ENCODE measurements at regions not wholly inside any gene's neighbourhood (a gene's known extent, or its start where the extent isn't known, plus 50 kb on each side); places are given as distances from the start of the nearest gene placed in this dataset.

DNA sequence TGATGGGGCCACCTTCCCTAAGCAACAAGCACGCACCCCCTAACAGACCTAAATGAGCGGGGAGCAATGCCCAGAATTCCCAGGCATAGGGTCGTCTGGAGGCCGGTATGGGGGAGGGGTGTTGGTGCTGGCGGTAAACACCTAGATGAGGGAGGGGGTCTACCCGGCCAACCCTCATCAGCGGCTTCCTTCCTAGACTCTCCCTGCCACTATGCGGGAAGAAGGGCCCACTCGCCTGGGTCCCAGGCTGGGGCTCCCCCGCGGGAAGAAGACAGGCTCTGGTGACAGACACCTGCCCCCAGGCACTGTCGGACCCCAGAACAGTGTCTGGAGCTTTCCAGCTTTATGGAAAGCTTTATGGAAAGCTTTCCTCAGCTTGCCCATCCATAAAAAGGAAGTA is 519.0 kb upstream of the SEMA6A start:
- H3K9ac ChIP-seq (ENCODE audit: low read length): no peak overlapping the region
- no peaks in the 10 kb centered on the region for H3K27me3 ChIP-seq (ENCODE audit: low read depth, low read length)
- H3K4me3 ChIP-seq (ENCODE audit: low read length): no peak overlapping the region
- H3K79me2 ChIP-seq (ENCODE audit: low read length): no peaks in the 10 kb centered on the region
- no peaks in the 10 kb centered on the region for H3K36me3 ChIP-seq (replicated peaks; ENCODE audit: low read depth, low read length)
- TF ChIP-seq EZH2phosphoT487 (IDR thresholded peaks at IDR 0.05; ENCODE audit: low read depth): no peak
- TF ChIP-seq, protein P1, sequence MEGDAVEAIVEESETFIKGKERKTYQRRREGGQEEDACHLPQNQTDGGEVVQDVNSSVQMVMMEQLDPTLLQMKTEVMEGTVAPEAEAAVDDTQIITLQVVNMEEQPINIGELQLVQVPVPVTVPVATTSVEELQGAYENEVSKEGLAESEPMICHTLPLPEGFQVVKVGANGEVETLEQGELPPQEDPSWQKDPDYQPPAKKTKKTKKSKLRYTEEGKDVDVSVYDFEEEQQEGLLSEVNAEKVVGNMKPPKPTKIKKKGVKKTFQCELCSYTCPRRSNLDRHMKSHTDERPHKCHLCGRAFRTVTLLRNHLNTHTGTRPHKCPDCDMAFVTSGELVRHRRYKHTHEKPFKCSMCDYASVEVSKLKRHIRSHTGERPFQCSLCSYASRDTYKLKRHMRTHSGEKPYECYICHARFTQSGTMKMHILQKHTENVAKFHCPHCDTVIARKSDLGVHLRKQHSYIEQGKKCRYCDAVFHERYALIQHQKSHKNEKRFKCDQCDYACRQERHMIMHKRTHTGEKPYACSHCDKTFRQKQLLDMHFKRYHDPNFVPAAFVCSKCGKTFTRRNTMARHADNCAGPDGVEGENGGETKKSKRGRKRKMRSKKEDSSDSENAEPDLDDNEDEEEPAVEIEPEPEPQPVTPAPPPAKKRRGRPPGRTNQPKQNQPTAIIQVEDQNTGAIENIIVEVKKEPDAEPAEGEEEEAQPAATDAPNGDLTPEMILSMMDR (IDR thresholded peaks at IDR 0.05; ENCODE audit: low read depth, low read length): no peak
- no peaks in the 10 kb centered on the region for H3K4me1 ChIP-seq (ENCODE audit: low read length)
- no peaks in the 10 kb centered on the region for H4K20me1 ChIP-seq (ENCODE audit: insufficient read depth, low read length)
- H3K9me3 ChIP-seq (ENCODE audit: insufficient read depth, low read length): no peaks in the 10 kb centered on the region
- no peak overlapping the region for H2AFZ ChIP-seq (ENCODE audit: low read depth, low read length)
- no peak overlapping the region for H3K27ac ChIP-seq (ENCODE audit: low read length)
- no peak overlapping the region for H3K4me2 ChIP-seq (ENCODE audit: low read length)

GRCh38 chr5:117089001-117089400 is 514.4 kb upstream of the SEMA6A start:
- H4K20me1 ChIP-seq (ENCODE audit: insufficient read depth, low read length): no peaks in the 10 kb centered on the region
- H3K4me1 ChIP-seq (ENCODE audit: low read length): no peaks in the 10 kb centered on the region
- no peaks in the 10 kb centered on the region for H3K27me3 ChIP-seq (ENCODE audit: low read depth, low read length)
- H3K27ac ChIP-seq (ENCODE audit: low read length): no peak overlapping the region
- H3K9ac ChIP-seq (ENCODE audit: low read length): no peak overlapping the region
- no peak overlapping the region for H3K4me3 ChIP-seq (ENCODE audit: low read length)
- no peaks in the 10 kb centered on the region for H3K9me3 ChIP-seq (ENCODE audit: insufficient read depth, low read length)
- no peaks in the 10 kb centered on the region for H3K36me3 ChIP-seq (replicated peaks; ENCODE audit: low read depth, low read length)
- no peak overlapping the region for H2AFZ ChIP-seq (ENCODE audit: low read depth, low read length)
- H3K4me2 ChIP-seq (ENCODE audit: low read length): no peak overlapping the region
- TF ChIP-seq, protein P1 (IDR thresholded peaks at IDR 0.05; ENCODE audit: low read depth, low read length): no peak
- no peak for TF ChIP-seq EZH2phosphoT487 (IDR thresholded peaks at IDR 0.05; ENCODE audit: low read depth)
- no peaks in the 10 kb centered on the region for H3K79me2 ChIP-seq (ENCODE audit: low read length)

DNA sequence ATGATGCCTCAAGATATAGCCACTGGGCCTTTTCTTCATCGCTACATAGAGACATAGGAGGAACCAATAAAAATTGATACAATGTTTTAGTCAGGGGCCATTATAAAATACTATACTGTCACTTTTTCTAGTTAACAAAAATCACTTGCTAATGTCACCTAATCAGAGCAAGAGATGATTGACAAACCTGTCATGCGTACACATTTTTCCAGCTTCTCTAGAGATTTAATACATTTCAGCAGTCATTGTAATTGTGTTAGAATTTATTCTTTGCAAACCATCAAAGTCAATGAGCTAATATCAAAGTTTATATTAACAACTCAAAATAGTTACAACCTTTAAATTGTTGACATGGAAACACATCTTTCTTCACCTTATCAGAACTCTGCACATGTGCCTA is 513.6 kb upstream of the SEMA6A start:
- H3K79me2 ChIP-seq (ENCODE audit: low read length): no peaks in the 10 kb centered on the region
- H3K36me3 ChIP-seq (replicated peaks; ENCODE audit: low read depth, low read length): no peaks in the 10 kb centered on the region
- no peaks in the 10 kb centered on the region for H3K27me3 ChIP-seq (ENCODE audit: low read depth, low read length)
- H3K4me3 ChIP-seq (ENCODE audit: low read length): no peak overlapping the region
- no peaks in the 10 kb centered on the region for H4K20me1 ChIP-seq (ENCODE audit: insufficient read depth, low read length)
- no peak overlapping the region for H3K27ac ChIP-seq (ENCODE audit: low read length)
- no peak overlapping the region for H3K9ac ChIP-seq (ENCODE audit: low read length)
- H3K9me3 ChIP-seq (ENCODE audit: insufficient read depth, low read length): no peaks in the 10 kb centered on the region
- no peak overlapping the region for H3K4me2 ChIP-seq (ENCODE audit: low read length)
- no peak overlapping the region for H2AFZ ChIP-seq (ENCODE audit: low read depth, low read length)
- H3K4me1 ChIP-seq (ENCODE audit: low read length): no peaks in the 10 kb centered on the region
- TF ChIP-seq EZH2phosphoT487 (IDR thresholded peaks at IDR 0.05; ENCODE audit: low read depth): no peak
- TF ChIP-seq, protein P1 (IDR thresholded peaks at IDR 0.05; ENCODE audit: low read depth, low read length): no peak

GRCh38 chr5:117084067-117084466 is 509.4 kb upstream of the SEMA6A start:
- Histone ChIP-seq H3K4me3 (ENCODE audit: low read length) (no peak overlapping the region), H3K9ac (ENCODE audit: low read length) (no peak overlapping the region), H3K27ac (ENCODE audit: low read length) (no peak overlapping the region), H4K20me1 (ENCODE audit: insufficient read depth, low read length) (no peaks in the 10 kb centered on the region), H3K9me3 (ENCODE audit: insufficient read depth, low read length) (no peaks in the 10 kb centered on the region), H3K4me1 (ENCODE audit: low read length) (no peaks in the 10 kb centered on the region), H3K4me2 (ENCODE audit: low read length) (no peak overlapping the region), H3K27me3 (ENCODE audit: low read depth, low read length) (no peaks in the 10 kb centered on the region), H3K36me3 (replicated peaks; ENCODE audit: low read depth, low read length) (no peaks in the 10 kb centered on the region), H2AFZ (ENCODE audit: low read depth, low read length) (no peak overlapping the region), H3K79me2 (ENCODE audit: low read length) (no peaks in the 10 kb centered on the region)
- TF ChIP-seq, protein P1 (IDR thresholded peaks at IDR 0.05; ENCODE audit: low read depth, low read length): no peak
- no peak for TF ChIP-seq EZH2phosphoT487 (IDR thresholded peaks at IDR 0.05; ENCODE audit: low read depth)

Data from OCI-LY3 (cell line).